Endometrium (tissue), 2 donors: ENCODE measurements at regions not wholly inside any gene's neighbourhood (a gene's known extent, or its start where the extent isn't known, plus 50 kb on each side); places are given as distances from the start of the nearest gene placed in this dataset.
"Not testable (repeated sequence)": the region's sequence is repeated elsewhere in the genome, so short reads cannot be mapped to it uniquely, and the experiment has no call there.

Source experiments
- FAIRE-seq: peaks from 2 replicates; lab custom pipeline; 2012; peaks lifted over from hg19 to GRCh38; lab: Jason Lieb, UNC
- donor health status: control.
- donor health status: control.

GRCh38 chr4:23533859-23534258, 356.0 kb downstream of the PPARGC1A start:
- no peak for FAIRE-seq

- no peak for FAIRE-seq
Observed at GRCh38 chr4:23516716-23517115, 373.1 kb downstream of the PPARGC1A start.

GRCh38 chr4:23504083-23504482, 385.8 kb downstream of the PPARGC1A start:
- no peak for FAIRE-seq

GRCh38 chr4:23500894-23501449, 388.9 kb downstream of the PPARGC1A start:
- FAIRE-seq, result no peak

GRCh38 chr4:23485801-23486200, 404.0 kb downstream of the PPARGC1A start:
- no peak for FAIRE-seq

- no peak for FAIRE-seq
Observed at GRCh38 chr4:23484689-23485088, 405.2 kb downstream of the PPARGC1A start.

- FAIRE-seq, result no peak
Observed at GRCh38 chr4:23483320-23483960, 406.4 kb downstream of the PPARGC1A start.

- FAIRE-seq, result no peak
Observed at GRCh38 chr4:23481566-23481965, 408.3 kb downstream of the PPARGC1A start.

GRCh38 chr4:23477905-23478304, 411.9 kb downstream of the PPARGC1A start:
- FAIRE-seq, result no peak

- no peak for FAIRE-seq
Observed at GRCh38 chr4:23476515-23477090, 413.2 kb downstream of the PPARGC1A start.

GRCh38 chr4:23463071-23463470, 426.8 kb downstream of the PPARGC1A start:
- no peak for FAIRE-seq

GRCh38 chr4:23458054-23458453, 431.8 kb downstream of the PPARGC1A start:
- FAIRE-seq, result no peak

- no peak for FAIRE-seq
Observed at GRCh38 chr4:23456864-23457263, 433.0 kb downstream of the PPARGC1A start.

GRCh38 chr4:23455456-23456158, 434.2 kb downstream of the PPARGC1A start:
- no peak for FAIRE-seq

- no peak for FAIRE-seq
Observed at GRCh38 chr4:23441530-23442069, 448.2 kb downstream of the PPARGC1A start.

GRCh38 chr4:23438764-23439163, 451.1 kb downstream of the PPARGC1A start:
- FAIRE-seq, result no peak

GRCh38 chr4:23429497-23429896, 460.4 kb downstream of the PPARGC1A start:
- FAIRE-seq, result no peak

- no peak for FAIRE-seq
Observed at GRCh38 chr4:23425570-23425969, 464.3 kb downstream of the PPARGC1A start.

GRCh38 chr4:23423540-23423939, 466.3 kb downstream of the PPARGC1A start:
- no peak for FAIRE-seq

GRCh38 chr4:23422878-23423277, 467.0 kb downstream of the PPARGC1A start:
- FAIRE-seq, result no peak

- no peak for FAIRE-seq
Observed at GRCh38 chr4:23413631-23414030, 476.2 kb downstream of the PPARGC1A start.

- FAIRE-seq, result no peak
Observed at GRCh38 chr4:23412701-23413100, 477.1 kb downstream of the PPARGC1A start.

GRCh38 chr4:23408913-23409312, 480.9 kb downstream of the PPARGC1A start:
- FAIRE-seq, result not testable (repeated sequence)
